Neural cell (in vitro differentiated cells): ENCODE measurements at regions not wholly inside any gene's neighbourhood (a gene's known extent, or its start where the extent isn't known, plus 50 kb on each side); places are given as distances from the start of the nearest gene placed in this dataset.

ENCODE experiments used
- H2AFZ ChIP-seq: fragments of 200-600, 300-800 bp; sonication (generic), shearing (Covaris generic); 2 replicates; pipeline ENCODE4 v1.6.0; 2014; ENCODE audit warnings: low read depth, mild to moderate bottlenecking, antibody characterized with exemption, low read length, moderate library complexity
- H3F3A ChIP-seq: fragments of 200-600 bp; shearing (Covaris generic); 2 replicates; pipeline ENCODE4 v1.6.1; 2016; ENCODE audit warnings: mild to moderate bottlenecking, moderate library complexity, mixed read lengths, antibody characterized with exemption, low read length; ENCODE audit not compliant: insufficient read depth, poor library complexity, severe bottlenecking
- H3K27ac ChIP-seq: fragments of 200-600, 300-800 bp; sonication (generic), shearing (Covaris generic); 2 replicates; pipeline ENCODE4 v1.5.1; 2014; ENCODE audit warnings: mild to moderate bottlenecking, low read length, moderate library complexity
- H3K27me3 ChIP-seq: fragments of 300-800, 200-600 bp; sonication (generic), shearing (Covaris generic); 2 replicates; pipeline ENCODE4 v1.6.0; 2014; ENCODE audit warnings: mild to moderate bottlenecking, low read depth, low read length, moderate library complexity; ENCODE audit not compliant: insufficient read depth
- H3K36me3 ChIP-seq: fragments of 300-800, 200-600 bp; sonication (generic), shearing (Covaris generic); 2 replicates; pipeline ENCODE4 v1.5.1; 2014; ENCODE audit warnings: mild to moderate bottlenecking, antibody characterized with exemption, low read length, moderate library complexity; ENCODE audit not compliant: insufficient read depth
- H3K4me2 ChIP-seq: fragments of 300-800, 200-600 bp; sonication (generic), shearing (Covaris generic); 2 replicates; pipeline ENCODE4 v1.6.0; 2014; ENCODE audit warnings: mild to moderate bottlenecking, low read length
- H3K4me3 ChIP-seq: fragments of 300-800, 200-600 bp; sonication (generic), shearing (Covaris generic); 2 replicates; pipeline ENCODE4 v1.5.1; 2014; ENCODE audit warnings: mild to moderate bottlenecking, low read length, moderate library complexity
- H3K79me2 ChIP-seq: fragments of 200-600 bp; shearing (Covaris generic); replicated peaks from 2 replicates; pipeline ENCODE4 v1.6.0; 2014; ENCODE audit warnings: mild to moderate bottlenecking, low read length, moderate library complexity; ENCODE audit not compliant: insufficient read depth
- H3K9ac ChIP-seq: fragments of 300-800, 200-600 bp; sonication (generic), shearing (Covaris generic); 2 replicates; pipeline ENCODE4 v1.6.1; 2016; ENCODE audit warnings: mild to moderate bottlenecking, low read length, mixed read lengths
- H3K9me2 ChIP-seq: fragments of 200-600 bp; shearing (Covaris generic); 2 replicates; pipeline ENCODE4 v1.6.1; 2016; ENCODE audit warnings: mild to moderate bottlenecking, low read length, mixed read lengths; ENCODE audit not compliant: insufficient read depth
- H3K9me3 ChIP-seq: fragments of 200-600, 300-800 bp; sonication (generic), shearing (Covaris generic); 2 replicates; pipeline ENCODE4 v1.6.1; 2016; ENCODE audit warnings: mild to moderate bottlenecking, mixed run types, low read length, moderate library complexity, mixed read lengths
- H4K20me1 ChIP-seq: fragments of 200-600 bp; shearing (Covaris generic); 2 replicates; pipeline ENCODE4 v1.6.1; 2016; ENCODE audit warnings: mild to moderate bottlenecking, mixed run types; ENCODE audit not compliant: insufficient read depth
- EP300 ChIP-seq: fragments of 450-650 bp; conservative IDR thresholded peaks from 2 replicates; pipeline ENCODE4 v1.6.1; 2014; ENCODE audit warnings: antibody characterized with exemption, mild to moderate bottlenecking, moderate library complexity; ENCODE audit not compliant: poor library complexity, severe bottlenecking
- MXI1 ChIP-seq: fragments of 450-650 bp; conservative IDR thresholded peaks from 2 replicates; pipeline ENCODE4 v1.6.1; 2014; ENCODE audit warnings: antibody characterized with exemption, mild to moderate bottlenecking; ENCODE audit not compliant: poor library complexity, severe bottlenecking
- RAD21 ChIP-seq: fragments of 450-650 bp; conservative IDR thresholded peaks from 2 replicates; pipeline ENCODE4 v1.6.1; 2014; ENCODE audit warnings: antibody characterized with exemption, mild to moderate bottlenecking, moderate library complexity
- SMC3 ChIP-seq: fragments of 450-650 bp; conservative IDR thresholded peaks from 2 replicates; pipeline ENCODE4 v1.6.1; 2014; ENCODE audit warnings: antibody characterized with exemption, mild to moderate bottlenecking, moderate library complexity; ENCODE audit not compliant: poor library complexity
- TF ChIP-seq, protein P1 (sequence below): IDR thresholded peaks from 2 replicates; pipeline ENCODE4 v1.6.1; 2012; ENCODE audit warnings: borderline replicate concordance
- TF ChIP-seq, protein P2 (sequence below): fragments of 450-650 bp; IDR thresholded peaks from 2 replicates; pipeline ENCODE4 v1.5.1; 2014; ENCODE audit warnings: antibody characterized with exemption, mild to moderate bottlenecking, moderate library complexity; ENCODE audit not compliant: poor library complexity, severe bottlenecking

DNA sequence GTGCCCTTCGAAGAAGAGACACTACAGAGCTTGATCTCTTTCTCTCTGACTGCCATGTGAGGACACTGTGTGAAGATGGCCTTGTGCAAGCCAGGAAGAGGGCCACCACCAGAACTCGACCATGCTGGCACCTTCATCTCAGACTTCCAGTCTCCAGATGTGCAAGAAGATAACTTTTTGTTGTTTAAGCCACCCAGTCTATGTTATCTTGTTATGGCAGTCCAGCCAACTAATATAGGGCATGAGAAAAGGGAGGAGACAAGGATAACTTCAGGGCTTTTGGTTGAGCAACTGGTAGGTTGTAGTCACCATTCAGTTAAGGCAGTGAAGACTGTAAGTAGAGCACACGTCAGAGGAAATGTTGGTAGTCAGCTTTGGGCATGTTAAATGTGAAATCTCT lies 515.5 kb downstream of the CSNK1G3 start:
- TF ChIP-seq, protein P1, sequence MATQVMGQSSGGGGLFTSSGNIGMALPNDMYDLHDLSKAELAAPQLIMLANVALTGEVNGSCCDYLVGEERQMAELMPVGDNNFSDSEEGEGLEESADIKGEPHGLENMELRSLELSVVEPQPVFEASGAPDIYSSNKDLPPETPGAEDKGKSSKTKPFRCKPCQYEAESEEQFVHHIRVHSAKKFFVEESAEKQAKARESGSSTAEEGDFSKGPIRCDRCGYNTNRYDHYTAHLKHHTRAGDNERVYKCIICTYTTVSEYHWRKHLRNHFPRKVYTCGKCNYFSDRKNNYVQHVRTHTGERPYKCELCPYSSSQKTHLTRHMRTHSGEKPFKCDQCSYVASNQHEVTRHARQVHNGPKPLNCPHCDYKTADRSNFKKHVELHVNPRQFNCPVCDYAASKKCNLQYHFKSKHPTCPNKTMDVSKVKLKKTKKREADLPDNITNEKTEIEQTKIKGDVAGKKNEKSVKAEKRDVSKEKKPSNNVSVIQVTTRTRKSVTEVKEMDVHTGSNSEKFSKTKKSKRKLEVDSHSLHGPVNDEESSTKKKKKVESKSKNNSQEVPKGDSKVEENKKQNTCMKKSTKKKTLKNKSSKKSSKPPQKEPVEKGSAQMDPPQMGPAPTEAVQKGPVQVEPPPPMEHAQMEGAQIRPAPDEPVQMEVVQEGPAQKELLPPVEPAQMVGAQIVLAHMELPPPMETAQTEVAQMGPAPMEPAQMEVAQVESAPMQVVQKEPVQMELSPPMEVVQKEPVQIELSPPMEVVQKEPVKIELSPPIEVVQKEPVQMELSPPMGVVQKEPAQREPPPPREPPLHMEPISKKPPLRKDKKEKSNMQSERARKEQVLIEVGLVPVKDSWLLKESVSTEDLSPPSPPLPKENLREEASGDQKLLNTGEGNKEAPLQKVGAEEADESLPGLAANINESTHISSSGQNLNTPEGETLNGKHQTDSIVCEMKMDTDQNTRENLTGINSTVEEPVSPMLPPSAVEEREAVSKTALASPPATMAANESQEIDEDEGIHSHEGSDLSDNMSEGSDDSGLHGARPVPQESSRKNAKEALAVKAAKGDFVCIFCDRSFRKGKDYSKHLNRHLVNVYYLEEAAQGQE, result no peak
- TF ChIP-seq RAD21 (no peak), EP300 (no peak), SMC3 (no peak), MXI1 (no peak)
- TF ChIP-seq, protein P2, sequence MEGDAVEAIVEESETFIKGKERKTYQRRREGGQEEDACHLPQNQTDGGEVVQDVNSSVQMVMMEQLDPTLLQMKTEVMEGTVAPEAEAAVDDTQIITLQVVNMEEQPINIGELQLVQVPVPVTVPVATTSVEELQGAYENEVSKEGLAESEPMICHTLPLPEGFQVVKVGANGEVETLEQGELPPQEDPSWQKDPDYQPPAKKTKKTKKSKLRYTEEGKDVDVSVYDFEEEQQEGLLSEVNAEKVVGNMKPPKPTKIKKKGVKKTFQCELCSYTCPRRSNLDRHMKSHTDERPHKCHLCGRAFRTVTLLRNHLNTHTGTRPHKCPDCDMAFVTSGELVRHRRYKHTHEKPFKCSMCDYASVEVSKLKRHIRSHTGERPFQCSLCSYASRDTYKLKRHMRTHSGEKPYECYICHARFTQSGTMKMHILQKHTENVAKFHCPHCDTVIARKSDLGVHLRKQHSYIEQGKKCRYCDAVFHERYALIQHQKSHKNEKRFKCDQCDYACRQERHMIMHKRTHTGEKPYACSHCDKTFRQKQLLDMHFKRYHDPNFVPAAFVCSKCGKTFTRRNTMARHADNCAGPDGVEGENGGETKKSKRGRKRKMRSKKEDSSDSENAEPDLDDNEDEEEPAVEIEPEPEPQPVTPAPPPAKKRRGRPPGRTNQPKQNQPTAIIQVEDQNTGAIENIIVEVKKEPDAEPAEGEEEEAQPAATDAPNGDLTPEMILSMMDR, result no peak

DNA sequence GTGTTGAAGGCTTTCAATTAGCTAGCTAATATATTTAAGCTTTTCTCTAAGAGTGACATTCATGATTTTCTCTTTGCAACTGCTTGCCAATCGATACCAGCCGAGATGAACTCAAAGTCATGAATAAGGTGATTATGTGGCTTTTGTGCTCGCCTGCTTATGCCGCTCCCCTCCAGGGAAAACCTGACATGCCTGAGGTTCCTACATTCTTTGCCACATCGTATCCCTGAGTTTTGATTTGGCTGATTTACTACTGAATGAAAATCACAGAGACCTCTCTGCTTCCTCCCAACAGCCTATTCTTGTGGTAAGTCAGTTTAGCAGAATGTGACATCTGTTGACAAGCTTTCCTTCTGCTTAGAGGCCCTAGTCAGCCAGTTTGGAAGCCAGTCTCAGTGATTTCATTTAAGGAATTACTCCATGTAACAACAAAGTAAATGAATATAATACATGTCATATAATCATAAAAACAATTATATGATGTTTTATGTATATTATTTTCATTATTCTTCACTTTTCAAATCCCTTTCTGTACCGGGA lies 513.4 kb downstream of the CSNK1G3 start:
- no peak overlapping the region for H3K9ac ChIP-seq
- peaks cover 4% of the 10 kb centered on the region for H3F3A ChIP-seq
- no peaks in the 10 kb centered on the region for H3K27me3 ChIP-seq
- no peak overlapping the region for H2AFZ ChIP-seq
- no peak overlapping the region for H3K4me2 ChIP-seq
- no peaks in the 10 kb centered on the region for H3K79me2 ChIP-seq
- H3K27ac ChIP-seq, result peak overlapping the region; percentile 10
- H3K9me2 ChIP-seq, result no peaks in the 10 kb centered on the region
- TF ChIP-seq RAD21 (peak; percentile 13), EP300 (peak; percentile 21), SMC3 (no peak)
- TF ChIP-seq, protein P2, result no peak
- TF ChIP-seq, protein P1, result peak; percentile 15
- no peaks in the 10 kb centered on the region for H3K36me3 ChIP-seq
- no peaks in the 10 kb centered on the region for H3K9me3 ChIP-seq
- H3K4me3 ChIP-seq, result peak overlapping the region; percentile 42
- H4K20me1 ChIP-seq, result no peaks in the 10 kb centered on the region

More for the DNA sequence above, 515.5 kb downstream of the CSNK1G3 start:
- Histone ChIP-seq H3K4me2 (no peak overlapping the region), H3K4me3 (no peak overlapping the region), H3K9ac (no peak overlapping the region), H3K27ac (no peak overlapping the region), H2AFZ (no peak overlapping the region), H3K9me3 (no peaks in the 10 kb centered on the region), H3K36me3 (no peaks in the 10 kb centered on the region), H3K79me2 (no peaks in the 10 kb centered on the region), H3K9me2 (no peaks in the 10 kb centered on the region), H3K27me3 (no peaks in the 10 kb centered on the region), H3F3A (peaks cover 4% of the 10 kb centered on the region), H4K20me1 (no peaks in the 10 kb centered on the region)
